ENCODE measurements at regions not wholly inside any gene's neighbourhood (a gene's known extent, or its start where the extent isn't known, plus 50 kb on each side); places are given as distances from the start of the nearest gene placed in this dataset.
A peak's percentile ranks its signal among the peaks of the same experiment; 100 is the strongest.
"Not testable (repeated sequence)": the region's sequence is repeated elsewhere in the genome, so short reads cannot be mapped to it uniquely, and the experiment has no call there.

DNA sequence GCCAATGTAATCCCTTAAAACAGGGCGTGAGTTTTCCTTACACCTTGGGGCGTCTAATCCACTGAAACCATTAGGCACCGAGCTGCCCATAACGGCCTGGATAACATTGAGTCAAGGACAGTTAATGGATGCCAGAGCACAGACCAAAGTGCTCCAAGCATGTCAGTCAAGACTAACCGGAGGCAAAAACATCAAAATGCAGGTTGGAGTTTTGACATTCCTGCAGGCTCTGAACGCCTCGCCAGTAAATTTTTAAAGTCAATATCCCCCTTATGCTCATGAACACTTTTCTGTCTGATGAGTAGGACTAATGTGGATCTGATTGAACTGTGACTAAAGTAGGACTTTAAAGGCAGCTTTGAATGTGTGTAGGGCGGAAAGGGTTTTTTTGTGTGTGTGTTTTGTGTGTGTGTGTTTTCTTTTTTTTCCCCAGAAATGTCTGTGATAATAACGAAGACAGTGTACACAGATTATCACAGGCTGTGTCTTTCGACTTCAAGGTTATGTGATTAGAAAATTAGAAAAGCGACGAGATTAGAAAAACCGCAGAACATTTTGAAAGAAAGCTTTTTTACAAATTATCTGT lies 194.2 kb upstream of the PROX1 start:
- ATAC-seq, result no peak
- 76% methylated on average over 13 of the region's 13 CpGs for WGBS
- intact Hi-C loops (cut with DNase I), result no loop called here

GRCh38 chr1:213796525-213796924 lies 191.2 kb upstream of the PROX1 start:
- no peaks in the 10 kb centered on the region for H3K9me3 ChIP-seq (ENCODE audit: control insufficient read depth, low read length)
- 74% methylated on average over 8 of the region's 8 CpGs for WGBS
- ATAC-seq (no peak), DNase-seq (no peak)
- intact Hi-C loops (cut with DNase I), result no loop called here
- H3K4me1 ChIP-seq (ENCODE audit: control insufficient read depth, insufficient read depth, low read length), result no peaks in the 10 kb centered on the region
- H3K27ac ChIP-seq (ENCODE audit: low read length), result no peak overlapping the region
- no peak overlapping the region for H3K4me3 ChIP-seq (ENCODE audit: low read length)
- H3K27me3 ChIP-seq (ENCODE audit: control insufficient read depth, insufficient read depth), result no peaks in the 10 kb centered on the region

More for the DNA sequence above, 194.2 kb upstream of the PROX1 start:
- no peak overlapping the region for H3K4me3 ChIP-seq (ENCODE audit: low read length)
- no peak overlapping the region for H3K27ac ChIP-seq (ENCODE audit: low read length)
- H3K4me1 ChIP-seq (ENCODE audit: control insufficient read depth, insufficient read depth, low read length), result no peaks in the 10 kb centered on the region
- no peak for DNase-seq
- no peaks in the 10 kb centered on the region for H3K9me3 ChIP-seq (ENCODE audit: control insufficient read depth, low read length)
- H3K27me3 ChIP-seq (ENCODE audit: control insufficient read depth, insufficient read depth), result no peaks in the 10 kb centered on the region

- 90% methylated on average over 7 of the region's 7 CpGs for WGBS
- DNase-seq; H3K27ac ChIP-seq (ENCODE audit: low read length); H3K9me3 ChIP-seq (ENCODE audit: control insufficient read depth, low read length); H3K27me3 ChIP-seq (ENCODE audit: control insufficient read depth, insufficient read depth); intact Hi-C loops (cut with DNase I); H3K4me3 ChIP-seq (ENCODE audit: low read length); ATAC-seq; H3K4me1 ChIP-seq (ENCODE audit: control insufficient read depth, insufficient read depth, low read length): not testable (repeated sequence)
These were observed 179.5 kb upstream of the PROX1 start for GRCh38 chr1:213808288-213808687.

GRCh38 chr1:213817156-213817555 lies 170.6 kb upstream of the PROX1 start:
- Histone ChIP-seq H3K9me3 (ENCODE audit: control insufficient read depth, low read length) (no peaks in the 10 kb centered on the region), H3K4me1 (ENCODE audit: control insufficient read depth, insufficient read depth, low read length) (no peaks in the 10 kb centered on the region), H3K27me3 (ENCODE audit: control insufficient read depth, insufficient read depth) (no peaks in the 10 kb centered on the region), H3K27ac (ENCODE audit: low read length) (no peak overlapping the region), H3K4me3 (ENCODE audit: low read length) (no peak overlapping the region)
- 92% methylated on average over 6 of the region's 6 CpGs for WGBS
- intact Hi-C loops (cut with DNase I), result no loop called here
- DNase-seq, result no peak
- no peak for ATAC-seq

DNA sequence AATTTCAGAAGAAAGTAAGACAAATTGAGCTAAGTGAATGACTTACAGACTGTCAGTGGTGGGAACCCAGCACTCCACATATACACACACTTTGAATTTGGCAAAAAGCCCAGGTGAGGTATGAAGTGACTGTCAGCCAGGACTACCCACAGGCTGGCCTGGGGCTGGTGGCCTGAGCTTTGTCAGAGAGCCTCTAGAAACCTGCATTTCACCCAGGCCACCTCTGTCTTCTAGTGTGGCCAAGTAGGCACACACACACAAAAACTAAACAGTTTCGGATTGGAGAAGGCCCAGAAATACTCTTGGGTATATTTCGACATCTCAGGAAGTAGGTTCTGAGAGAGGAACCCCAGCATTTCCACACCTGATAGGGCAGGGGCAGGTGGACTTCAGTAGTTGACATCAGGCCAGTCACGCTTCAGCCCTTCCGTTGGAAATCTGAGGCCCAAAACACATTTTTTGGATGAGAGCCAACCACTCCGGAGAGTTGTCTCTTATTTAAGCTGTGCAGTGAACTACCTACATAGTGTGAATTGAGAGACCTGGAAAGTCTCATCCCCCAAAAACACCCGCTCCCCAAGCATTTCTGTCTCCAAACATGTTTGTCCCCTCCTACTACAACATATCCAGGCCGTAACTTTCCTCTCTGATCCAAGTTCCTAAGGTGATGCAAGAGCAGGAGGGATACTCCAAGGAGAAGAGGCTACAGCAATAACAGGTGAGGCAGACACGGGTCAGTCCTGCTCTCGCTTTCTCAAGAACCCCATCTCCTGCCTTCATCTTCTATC lies 167.2 kb upstream of the PROX1 start:
- no peak overlapping the region for H3K4me3 ChIP-seq (ENCODE audit: low read length)
- H3K27me3 ChIP-seq (ENCODE audit: control insufficient read depth, insufficient read depth), result no peaks in the 10 kb centered on the region
- H3K27ac ChIP-seq (ENCODE audit: low read length), result no peak overlapping the region
- 68% methylated on average over 9 of the region's 9 CpGs for WGBS
- H3K9me3 ChIP-seq (ENCODE audit: control insufficient read depth, low read length), result no peaks in the 10 kb centered on the region
- intact Hi-C loops (cut with DNase I), result no loop called here
- ATAC-seq, result no peak
- DNase-seq, result peak in 1 of 3 donors; percentile 45
- no peaks in the 10 kb centered on the region for H3K4me1 ChIP-seq (ENCODE audit: control insufficient read depth, insufficient read depth, low read length)

DNA sequence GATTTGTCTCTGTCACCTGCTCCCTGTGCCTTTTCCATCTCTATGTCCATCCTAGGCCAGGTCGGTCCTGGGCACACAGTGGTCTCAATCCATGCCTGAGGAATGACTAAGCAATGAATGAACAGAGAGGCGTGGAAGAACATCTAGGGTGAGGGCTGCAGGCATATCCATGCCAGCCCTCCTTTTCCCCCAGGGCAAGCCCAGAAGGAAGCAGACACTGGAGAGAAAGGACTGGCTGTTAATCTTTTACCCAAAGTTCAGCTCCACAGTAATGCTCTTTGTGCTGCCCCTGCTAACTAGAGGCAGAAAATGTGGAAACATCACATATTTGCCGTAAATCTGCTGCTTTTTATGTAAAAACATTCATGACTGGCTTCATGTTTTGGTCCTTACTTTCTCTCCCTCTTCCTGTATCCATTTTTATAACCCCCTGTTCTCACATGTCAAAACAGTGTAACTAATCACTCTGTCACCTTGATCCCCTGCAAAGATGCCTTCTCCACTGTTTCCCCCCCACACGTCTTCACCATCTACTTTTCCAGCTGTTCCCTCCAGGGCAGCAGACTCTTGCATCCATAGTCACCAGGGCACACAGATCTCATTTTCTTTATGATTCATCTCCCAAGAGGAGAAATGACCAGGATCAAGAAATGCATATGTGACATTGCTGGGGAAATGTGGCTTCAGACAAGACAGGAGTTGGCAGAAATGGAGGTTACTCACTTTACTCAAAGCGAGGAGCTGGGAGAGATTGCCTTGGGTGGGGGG lies 166.4 kb upstream of the PROX1 start:
- 78% methylated on average over 5 of the region's 5 CpGs for WGBS
- intact Hi-C loops (cut with DNase I), result no loop called here
- DNase-seq (no peak), ATAC-seq (no peak)
- no peaks in the 10 kb centered on the region for H3K27me3 ChIP-seq (ENCODE audit: control insufficient read depth, insufficient read depth)
- no peaks in the 10 kb centered on the region for H3K4me1 ChIP-seq (ENCODE audit: control insufficient read depth, insufficient read depth, low read length)
- H3K4me3 ChIP-seq (ENCODE audit: low read length), result no peak overlapping the region
- H3K9me3 ChIP-seq (ENCODE audit: control insufficient read depth, low read length), result no peaks in the 10 kb centered on the region
- H3K27ac ChIP-seq (ENCODE audit: low read length), result no peak overlapping the region

DNA sequence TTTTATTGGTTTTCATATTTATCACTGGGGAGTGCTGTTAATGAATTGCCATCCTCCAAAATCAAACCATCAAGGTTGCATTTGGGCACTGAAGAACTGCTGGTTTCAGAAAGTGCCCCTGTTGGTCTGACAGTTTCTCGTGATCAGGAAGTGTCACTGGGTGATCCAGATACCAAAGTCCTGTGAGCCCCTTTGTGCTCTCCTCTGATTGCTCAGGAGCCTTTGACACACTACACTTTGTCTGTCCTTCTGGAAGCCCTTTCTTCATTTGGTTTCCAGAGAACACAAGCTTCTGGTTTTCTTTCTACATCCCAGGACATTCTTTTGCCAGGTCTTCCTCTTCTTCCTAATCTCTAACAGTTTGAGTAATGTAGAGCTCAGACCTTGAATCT lies 165.8 kb upstream of the PROX1 start:
- intact Hi-C loops (cut with DNase I), result no loop called here
- DNase-seq (no peak), ATAC-seq (no peak)
- 0% methylated on average over 1 of the region's 1 CpG for WGBS
- Histone ChIP-seq H3K4me1 (ENCODE audit: control insufficient read depth, insufficient read depth, low read length) (no peaks in the 10 kb centered on the region), H3K4me3 (ENCODE audit: low read length) (no peak overlapping the region), H3K9me3 (ENCODE audit: control insufficient read depth, low read length) (no peaks in the 10 kb centered on the region), H3K27me3 (ENCODE audit: control insufficient read depth, insufficient read depth) (no peaks in the 10 kb centered on the region), H3K27ac (ENCODE audit: low read length) (no peak overlapping the region)

- Histone ChIP-seq H3K9me3 (ENCODE audit: control insufficient read depth, low read length) (no peaks in the 10 kb centered on the region), H3K4me1 (ENCODE audit: control insufficient read depth, insufficient read depth, low read length) (no peaks in the 10 kb centered on the region), H3K27me3 (ENCODE audit: control insufficient read depth, insufficient read depth) (no peaks in the 10 kb centered on the region), H3K27ac (ENCODE audit: low read length) (no peak overlapping the region), H3K4me3 (ENCODE audit: low read length) (no peak overlapping the region)
- no peak for ATAC-seq
- DNase-seq, result no peak
- WGBS, result 85% methylated on average over 4 of the region's 4 CpGs
- intact Hi-C loops (cut with DNase I), result no loop called here
These were observed 160.9 kb upstream of the PROX1 start for GRCh38 chr1:213826891-213827290.

GRCh38 chr1:213828867-213829266 lies 158.9 kb upstream of the PROX1 start:
- ATAC-seq, result no peak
- Histone ChIP-seq H3K27me3 (ENCODE audit: control insufficient read depth, insufficient read depth) (no peaks in the 10 kb centered on the region), H3K27ac (ENCODE audit: low read length) (no peak overlapping the region), H3K9me3 (ENCODE audit: control insufficient read depth, low read length) (no peaks in the 10 kb centered on the region), H3K4me3 (ENCODE audit: low read length) (no peak overlapping the region), H3K4me1 (ENCODE audit: control insufficient read depth, insufficient read depth, low read length) (no peaks in the 10 kb centered on the region)
- DNase-seq, result no peak
- intact Hi-C loops (cut with DNase I), result no loop called here
- WGBS, result 39% methylated on average over 4 of the region's 4 CpGs

DNA sequence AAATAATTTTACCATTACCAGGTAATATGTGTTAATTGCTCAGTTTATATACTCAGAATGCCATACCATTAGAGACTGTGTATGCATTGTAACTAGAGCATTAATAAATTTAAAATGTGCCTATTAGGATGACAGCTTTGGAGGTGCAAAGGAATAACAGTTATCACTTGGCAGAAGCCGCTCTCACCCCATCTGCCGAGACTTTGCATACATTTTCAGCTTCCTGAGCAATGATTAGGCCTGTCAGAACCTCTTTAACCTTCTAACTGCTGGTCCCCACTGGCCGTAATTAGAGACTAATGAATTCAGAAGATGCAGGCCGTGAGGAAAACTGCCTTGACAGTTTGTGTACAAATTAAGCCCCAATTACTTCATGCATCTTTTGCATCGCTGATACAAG lies 158.0 kb upstream of the PROX1 start:
- DNase-seq (no peak), ATAC-seq (no peak)
- no peaks in the 10 kb centered on the region for H3K4me1 ChIP-seq (ENCODE audit: control insufficient read depth, insufficient read depth, low read length)
- no peak overlapping the region for H3K27ac ChIP-seq (ENCODE audit: low read length)
- intact Hi-C loops (cut with DNase I), result no loop called here
- H3K27me3 ChIP-seq (ENCODE audit: control insufficient read depth, insufficient read depth), result no peaks in the 10 kb centered on the region
- 58% methylated on average over 5 of the region's 5 CpGs for WGBS
- H3K9me3 ChIP-seq (ENCODE audit: control insufficient read depth, low read length), result no peaks in the 10 kb centered on the region
- no peak overlapping the region for H3K4me3 ChIP-seq (ENCODE audit: low read length)

DNA sequence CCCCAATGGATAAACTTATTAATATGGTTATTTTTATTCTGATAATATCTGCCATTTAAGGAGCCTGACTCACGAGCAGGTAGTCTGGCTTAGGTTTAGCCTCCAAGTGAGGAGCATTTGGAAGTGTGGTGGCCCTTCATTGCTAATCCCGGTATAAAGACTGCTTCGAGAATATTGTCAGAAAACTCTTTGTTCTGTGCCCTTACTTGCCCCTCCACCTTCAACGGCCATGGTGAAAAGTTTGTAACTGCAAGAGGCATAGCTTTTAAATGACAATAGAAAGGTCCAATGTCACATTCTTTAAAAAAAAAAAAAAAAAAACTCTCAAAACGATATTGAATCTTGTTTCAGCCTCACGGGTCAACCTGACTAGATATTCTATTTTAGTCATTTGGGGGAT lies 157.4 kb upstream of the PROX1 start:
- ATAC-seq, result no peak
- Histone ChIP-seq H3K27ac (ENCODE audit: low read length) (no peak overlapping the region), H3K27me3 (ENCODE audit: control insufficient read depth, insufficient read depth) (no peaks in the 10 kb centered on the region), H3K4me3 (ENCODE audit: low read length) (no peak overlapping the region), H3K9me3 (ENCODE audit: control insufficient read depth, low read length) (no peaks in the 10 kb centered on the region), H3K4me1 (ENCODE audit: control insufficient read depth, insufficient read depth, low read length) (no peaks in the 10 kb centered on the region)
- DNase-seq, result no peak
- WGBS, result 77% methylated on average over 6 of the region's 6 CpGs
- intact Hi-C loops (cut with DNase I), result no loop called here

All from right cardiac atrium (tissue), 5 donors.